VCaP (cell line): ENCODE measurements at regions not wholly inside any gene's neighbourhood (a gene's known extent, or its start where the extent isn't known, plus 50 kb on each side); places are given as distances from the start of the nearest gene placed in this dataset.
A peak's percentile ranks its signal among the peaks of the same experiment; 100 is the strongest.

Experiments used
- H3K27ac ChIP-seq: fragments of 450-650 bp; 2 replicates; pipeline ENCODE4 v1.5.1; 2017
- TF ChIP-seq, protein P1 (sequence below): fragments of 450-650 bp; conservative IDR thresholded peaks from 2 replicates; pipeline ENCODE4 v1.5.1; 2017; ENCODE audit warnings: mild to moderate bottlenecking, moderate library complexity

DNA sequence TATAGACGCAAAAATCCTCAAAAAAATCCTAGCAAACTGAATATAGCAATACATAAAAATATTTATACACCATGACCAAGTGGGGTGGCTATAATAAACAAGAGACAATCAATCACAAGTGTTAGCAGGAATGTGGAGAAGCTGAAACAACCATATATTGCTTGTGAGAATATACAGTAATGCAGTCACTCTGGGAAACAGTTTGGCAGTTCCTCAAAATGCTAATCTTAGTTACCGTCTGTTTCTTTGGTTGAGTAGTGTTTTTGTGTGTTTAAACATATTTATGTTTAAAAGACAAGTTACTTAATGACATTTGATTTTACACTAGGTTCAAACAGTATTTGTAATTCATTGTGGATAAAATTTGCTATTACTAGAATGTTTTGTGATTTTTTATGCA, 792.0 kb downstream of the LTN1 start:
- H3K27ac ChIP-seq = no peak overlapping the region
- TF ChIP-seq, protein P1, sequence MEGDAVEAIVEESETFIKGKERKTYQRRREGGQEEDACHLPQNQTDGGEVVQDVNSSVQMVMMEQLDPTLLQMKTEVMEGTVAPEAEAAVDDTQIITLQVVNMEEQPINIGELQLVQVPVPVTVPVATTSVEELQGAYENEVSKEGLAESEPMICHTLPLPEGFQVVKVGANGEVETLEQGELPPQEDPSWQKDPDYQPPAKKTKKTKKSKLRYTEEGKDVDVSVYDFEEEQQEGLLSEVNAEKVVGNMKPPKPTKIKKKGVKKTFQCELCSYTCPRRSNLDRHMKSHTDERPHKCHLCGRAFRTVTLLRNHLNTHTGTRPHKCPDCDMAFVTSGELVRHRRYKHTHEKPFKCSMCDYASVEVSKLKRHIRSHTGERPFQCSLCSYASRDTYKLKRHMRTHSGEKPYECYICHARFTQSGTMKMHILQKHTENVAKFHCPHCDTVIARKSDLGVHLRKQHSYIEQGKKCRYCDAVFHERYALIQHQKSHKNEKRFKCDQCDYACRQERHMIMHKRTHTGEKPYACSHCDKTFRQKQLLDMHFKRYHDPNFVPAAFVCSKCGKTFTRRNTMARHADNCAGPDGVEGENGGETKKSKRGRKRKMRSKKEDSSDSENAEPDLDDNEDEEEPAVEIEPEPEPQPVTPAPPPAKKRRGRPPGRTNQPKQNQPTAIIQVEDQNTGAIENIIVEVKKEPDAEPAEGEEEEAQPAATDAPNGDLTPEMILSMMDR = no peak

DNA sequence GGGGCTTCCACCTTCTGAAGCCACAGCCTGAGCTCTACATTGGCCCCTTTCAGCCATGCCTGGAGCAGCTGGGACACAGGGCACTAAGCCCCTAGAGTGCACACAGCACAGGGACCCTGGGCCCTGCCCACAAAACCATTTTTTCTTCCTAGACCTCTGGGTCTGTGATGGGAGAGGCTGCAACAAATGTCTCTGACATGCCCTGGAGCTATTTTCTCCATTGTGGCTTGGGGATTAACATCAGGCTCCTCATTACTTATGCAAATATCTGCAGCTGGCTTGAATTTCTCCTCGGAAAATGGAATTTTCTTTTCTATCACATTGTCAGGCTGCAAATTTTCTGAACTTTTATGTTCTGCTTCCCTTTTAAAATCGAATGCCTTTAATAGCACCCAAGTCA, 795.7 kb downstream of the LTN1 start:
- TF ChIP-seq, protein P1 = no peak
- H3K27ac ChIP-seq = no peak overlapping the region

DNA sequence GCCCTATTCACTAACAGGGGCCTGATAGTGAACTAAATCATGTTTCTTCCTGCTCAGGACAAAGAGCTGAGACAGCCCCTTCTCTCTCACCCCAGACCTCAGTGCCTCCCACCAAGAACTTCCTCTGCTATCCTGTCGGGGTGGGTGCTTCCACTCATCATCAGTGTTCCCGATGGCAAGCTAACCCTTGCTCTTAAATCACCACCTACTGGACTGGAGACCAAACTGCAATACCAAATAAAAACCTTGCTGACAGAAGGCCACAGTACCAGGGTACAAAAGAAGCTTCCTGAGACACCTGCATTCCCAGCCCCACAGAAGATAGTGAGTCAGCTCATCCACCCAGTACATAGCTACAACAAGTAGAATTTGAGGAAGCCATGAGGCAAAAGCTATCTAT, 799.5 kb downstream of the LTN1 start:
- no peak overlapping the region for H3K27ac ChIP-seq
- TF ChIP-seq, protein P1 = 0 out of 2 replicates have a peak, but pooled peaks have one; percentile 21

DNA sequence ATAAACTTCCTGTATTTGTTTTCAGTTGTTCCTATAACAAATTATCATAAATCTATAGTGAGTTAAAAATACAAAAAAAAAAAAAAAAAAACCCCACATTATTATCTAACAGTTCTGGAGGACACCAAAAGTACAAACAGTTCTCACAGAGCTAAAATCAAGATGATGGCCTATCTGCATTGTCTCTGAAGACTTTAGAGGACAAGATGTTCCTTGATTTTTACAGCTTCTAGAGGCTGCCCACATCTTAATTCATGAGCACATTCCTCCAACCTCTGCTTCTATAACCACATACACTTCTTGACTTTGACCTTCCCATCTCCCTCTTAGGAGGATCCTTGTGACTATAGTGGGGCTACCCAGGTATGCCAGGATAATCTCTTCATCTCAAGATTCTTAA, 806.1 kb downstream of the LTN1 start:
- H3K27ac ChIP-seq = no peak overlapping the region
- TF ChIP-seq, protein P1 = no peak

DNA sequence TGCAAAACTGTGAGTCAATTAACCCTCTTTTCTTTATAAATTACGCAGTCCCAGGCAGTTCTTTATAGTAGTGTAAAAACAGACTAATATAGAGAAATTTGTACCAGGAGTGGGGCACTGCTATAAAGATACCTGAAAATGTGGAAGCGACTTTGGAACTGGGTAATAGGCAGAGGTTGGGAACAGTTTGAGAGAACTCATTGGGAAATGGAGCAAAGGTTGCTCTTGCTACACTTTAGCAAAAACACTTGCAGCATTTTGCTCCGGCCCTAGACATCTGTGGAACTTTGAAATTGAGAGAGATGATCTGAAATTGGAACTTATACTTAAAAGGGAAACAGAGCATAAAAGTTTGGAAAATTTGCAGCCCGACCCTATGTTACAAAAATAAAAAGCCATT, 810.9 kb downstream of the LTN1 start:
- no peak overlapping the region for H3K27ac ChIP-seq
- TF ChIP-seq, protein P1 = no peak

DNA sequence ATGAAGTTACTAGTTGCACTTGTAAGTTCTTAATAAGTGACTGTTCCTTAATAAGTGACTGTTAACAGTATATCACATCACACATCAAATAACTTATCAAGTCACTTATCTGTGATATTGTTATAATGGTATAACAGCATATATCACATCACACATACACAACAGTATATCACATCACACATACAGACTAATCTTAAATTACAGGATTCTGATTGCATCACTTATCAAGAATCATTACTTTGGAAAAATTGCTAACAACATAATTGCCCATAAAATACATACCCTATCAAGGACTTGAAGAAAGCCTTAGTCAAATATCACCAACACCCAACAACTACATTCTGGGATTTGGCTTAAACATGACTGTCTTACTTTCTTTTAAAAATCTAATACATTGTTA, 813.5 kb downstream of the LTN1 start:
- TF ChIP-seq, protein P1 = no peak
- H3K27ac ChIP-seq = no peak overlapping the region

DNA sequence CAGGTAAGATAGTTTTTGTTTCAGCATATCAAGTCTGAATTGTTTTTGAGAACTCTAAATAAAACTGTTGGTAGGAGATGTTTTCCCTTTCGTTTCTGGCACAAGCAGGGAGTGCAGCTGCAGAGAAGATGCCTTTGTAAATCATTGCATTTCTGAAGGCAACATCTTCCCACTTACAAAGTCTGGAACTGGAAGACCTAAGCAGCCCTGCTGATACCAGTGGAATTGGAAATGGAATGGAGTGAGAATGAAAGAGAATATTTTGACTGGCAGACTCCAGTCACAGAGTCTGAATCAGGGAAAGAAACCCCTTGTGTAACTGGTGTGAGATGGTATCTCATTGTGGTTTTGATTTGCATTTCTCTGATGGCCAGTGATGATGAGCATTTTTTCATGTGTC, 815.6 kb downstream of the LTN1 start:
- H3K27ac ChIP-seq = no peak overlapping the region
- TF ChIP-seq, protein P1 = no peak

DNA sequence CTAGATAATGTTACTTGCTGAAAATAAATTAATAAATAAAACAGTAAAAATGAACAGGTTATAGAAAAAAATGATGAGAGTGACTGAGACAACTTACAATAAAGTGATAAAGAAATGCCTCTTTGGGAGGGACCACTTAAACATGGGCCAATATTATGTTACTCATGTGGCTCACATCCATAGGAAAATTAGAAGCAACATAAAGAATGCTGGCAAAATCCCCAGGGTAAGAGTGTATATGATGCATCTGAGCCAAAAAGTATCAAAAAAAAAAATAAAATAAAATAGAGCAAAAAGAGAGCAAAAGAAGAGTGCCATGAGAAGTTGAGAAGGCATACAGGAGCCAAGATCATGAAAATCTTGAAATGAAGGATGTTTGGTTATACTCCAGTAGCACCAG, 818.0 kb downstream of the LTN1 start:
- TF ChIP-seq, protein P1 = no peak
- H3K27ac ChIP-seq = no peak overlapping the region
